Fibroblast of lung (primary cell): ENCODE measurements at regions not wholly inside any gene's neighbourhood (a gene's known extent, or its start where the extent isn't known, plus 50 kb on each side); places are given as distances from the start of the nearest gene placed in this dataset.
A peak's percentile ranks its signal among the peaks of the same experiment; 100 is the strongest.

Experiments
- DNase-seq, 2 donors: peaks; one replicate each; pipeline versions ENCODE4 v3.0.0 to v3.0.0-alpha.2; 2010; ENCODE audit warnings: low read depth in 2 of 2
- H2AFZ ChIP-seq: 2 replicates; pipeline ENCODE4 v1.5.1; 2012; ENCODE audit warnings: low read length, control low read depth, inconsistent platforms
- H3K27ac ChIP-seq: 2 replicates; pipeline ENCODE4 v1.5.1; 2011; ENCODE audit warnings: low read length, control low read depth; ENCODE audit not compliant: insufficient read depth
- H3K27me3 ChIP-seq: 2 replicates; pipeline ENCODE4 v1.5.1; 2011; ENCODE audit warnings: mild to moderate bottlenecking, low read length; ENCODE audit not compliant: control insufficient read depth, insufficient read depth
- H3K36me3 ChIP-seq: 2 replicates; pipeline ENCODE4 v1.5.1; 2011; ENCODE audit warnings: low read length; ENCODE audit not compliant: control insufficient read depth, insufficient read depth
- H3K4me1 ChIP-seq: 2 replicates; pipeline ENCODE4 v1.5.1; 2011; ENCODE audit warnings: low read length; ENCODE audit not compliant: control insufficient read depth, insufficient read depth; ENCODE audit errors: extremely low read depth
- H3K4me2 ChIP-seq: 2 replicates; pipeline ENCODE4 v1.5.1; 2011; ENCODE audit warnings: low read length, control low read depth; ENCODE audit not compliant: insufficient read depth; ENCODE audit errors: extremely low read depth
- H3K4me3 ChIP-seq, 4 experiments: fragments of 200-600 bp in 1 of 4; sonication (generic) in 1 of 4; replicated peaks in 1 of 4; 2 replicates each; pipeline ENCODE4 v1.5.1; 2011 to 2016; ENCODE audit warnings: low read length in 4 of 4, low read depth in 3 of 4, mild to moderate bottlenecking in 3 of 4, control low read depth in 2 of 4, inconsistent platforms in 1 of 4, mixed read lengths in 1 of 4; ENCODE audit not compliant: insufficient read depth in 1 of 4; ENCODE audit errors: control extremely low read depth in 1 of 4
- H3K79me2 ChIP-seq: 2 replicates; pipeline ENCODE4 v1.5.1; 2012; ENCODE audit warnings: mild to moderate bottlenecking, low read length, inconsistent platforms; ENCODE audit not compliant: control insufficient read depth, insufficient read depth
- H3K9ac ChIP-seq: 2 replicates; pipeline ENCODE4 v1.5.1; 2011; ENCODE audit warnings: mild to moderate bottlenecking, low read length, control low read depth; ENCODE audit not compliant: insufficient read depth
- H3K9me3 ChIP-seq: 2 replicates; pipeline ENCODE4 v1.5.1; 2012; ENCODE audit warnings: low read depth, low read length; ENCODE audit not compliant: control insufficient read depth, insufficient read depth
- H4K20me1 ChIP-seq: 2 replicates; pipeline ENCODE4 v1.5.1; 2011; ENCODE audit warnings: low read length; ENCODE audit not compliant: control insufficient read depth, insufficient read depth; ENCODE audit errors: extremely low read depth
- CTCF ChIP-seq, 2 donors: IDR thresholded peaks in 1 of 2; conservative IDR thresholded peaks in 1 of 2; 1 replicate in 1 of 2; 2 replicates in 1 of 2; pipeline ENCODE4 v1.5.1; 2011 to 2012; ENCODE audit warnings: low read length in 2 of 2, control low read depth in 1 of 2, inconsistent platforms in 1 of 2, low read depth in 1 of 2, mild to moderate bottlenecking in 1 of 2
- EZH2 ChIP-seq: IDR thresholded peaks from 2 replicates; pipeline ENCODE4 v1.5.1; 2012; ENCODE audit warnings: low read length, control low read depth, mild to moderate bottlenecking; ENCODE audit errors: missing control alignments

GRCh38 chr7:47215049-47215448, 366.9 kb downstream of the TNS3 start:
- H3K4me2 ChIP-seq, result no peak overlapping the region
- no peaks in the 10 kb centered on the region for H3K36me3 ChIP-seq
- no peak overlapping the region for H2AFZ ChIP-seq
- no peaks in the 10 kb centered on the region for H3K9me3 ChIP-seq
- H3K4me1 ChIP-seq, result no peaks in the 10 kb centered on the region
- TF ChIP-seq EZH2 (no peak), CTCF (conservative IDR thresholded peaks at IDR 0.05 in 1 of 2, IDR thresholded peaks at IDR 0.05 in 1 of 2; ENCODE audit: low read depth in 1 of 2, low read length in 2 of 2) (no peak)
- H4K20me1 ChIP-seq, result no peaks in the 10 kb centered on the region
- H3K9ac ChIP-seq, result no peak overlapping the region
- H3K4me3 ChIP-seq, result no peak overlapping the region
- H3K79me2 ChIP-seq, result no peaks in the 10 kb centered on the region
- no peak overlapping the region for H3K27ac ChIP-seq
- peaks cover 26% of the 10 kb centered on the region for H3K27me3 ChIP-seq
- DNase-seq, result no peak

GRCh38 chr7:47213276-47213675, 368.6 kb downstream of the TNS3 start:
- Histone ChIP-seq H3K4me2 (no peak overlapping the region), H2AFZ (no peak overlapping the region), H3K79me2 (no peaks in the 10 kb centered on the region), H4K20me1 (no peaks in the 10 kb centered on the region), H3K27ac (no peak overlapping the region), H3K9ac (no peak overlapping the region), H3K27me3 (peaks cover 37% of the 10 kb centered on the region), H3K9me3 (no peaks in the 10 kb centered on the region), H3K4me3 (no peak overlapping the region), H3K4me1 (no peaks in the 10 kb centered on the region), H3K36me3 (no peaks in the 10 kb centered on the region)
- DNase-seq, result peak in 1 of 2 donors; percentile 10
- no peak for TF ChIP-seq CTCF (conservative IDR thresholded peaks at IDR 0.05 in 1 of 2, IDR thresholded peaks at IDR 0.05 in 1 of 2; ENCODE audit: low read depth in 1 of 2, low read length in 2 of 2)
- no peak for TF ChIP-seq EZH2

- Histone ChIP-seq H3K4me2 (no peak overlapping the region), H3K9ac (no peak overlapping the region), H3K4me3 (no peak overlapping the region), H3K36me3 (no peaks in the 10 kb centered on the region), H3K27me3 (peaks cover 43% of the 10 kb centered on the region), H2AFZ (no peak overlapping the region), H3K4me1 (no peaks in the 10 kb centered on the region), H3K79me2 (no peaks in the 10 kb centered on the region), H4K20me1 (no peaks in the 10 kb centered on the region), H3K27ac (no peak overlapping the region), H3K9me3 (no peaks in the 10 kb centered on the region)
- TF ChIP-seq EZH2 (no peak), CTCF (conservative IDR thresholded peaks at IDR 0.05 in 1 of 2, IDR thresholded peaks at IDR 0.05 in 1 of 2; ENCODE audit: low read depth in 1 of 2, low read length in 2 of 2) (no peak)
- peak in 1 of 2 donors; percentile 36 for DNase-seq
Measured at GRCh38 chr7:47211519-47211973, 370.4 kb downstream of the TNS3 start.
